Keratinocyte (primary cell): ENCODE measurements at regions not wholly inside any gene's neighbourhood (a gene's known extent, or its start where the extent isn't known, plus 50 kb on each side); places are given as distances from the start of the nearest gene placed in this dataset.
A peak's percentile ranks its signal among the peaks of the same experiment; 100 is the strongest.

Experiments used
- DNase-seq: peaks from one replicate; pipeline ENCODE4 v3.0.0-alpha.2; 2011; ENCODE audit warnings: low read depth, missing footprints, low spot score
- FAIRE-seq: peaks from 2 replicates; lab custom pipeline; 2011; peaks lifted over from hg19 to GRCh38; lab: Jason Lieb, UNC
- H2AFZ ChIP-seq: 2 replicates; pipeline ENCODE4 v1.6.0; 2012; ENCODE audit warnings: low read length, control low read depth, inconsistent platforms; ENCODE audit not compliant: control insufficient read depth
- H3K27ac ChIP-seq: 2 replicates; pipeline ENCODE4 v1.5.1; 2011; ENCODE audit warnings: low read length; ENCODE audit not compliant: control insufficient read depth, insufficient read depth
- H3K27me3 ChIP-seq: 3 replicates; pipeline ENCODE4 v1.6.0; 2011; ENCODE audit warnings: low read length; ENCODE audit not compliant: control insufficient read depth, insufficient read depth; ENCODE audit errors: extremely low read depth
- H3K36me3 ChIP-seq, 2 experiments: 2 replicates in 1 of 2; 3 replicates in 1 of 2; pipeline ENCODE4 v1.5.1; 2011; ENCODE audit warnings: low read length in 2 of 2, mild to moderate bottlenecking in 1 of 2; ENCODE audit not compliant: control insufficient read depth in 2 of 2, insufficient read depth in 2 of 2; ENCODE audit errors: extremely low read depth in 1 of 2
- H3K4me1 ChIP-seq: 3 replicates; pipeline ENCODE4 v1.5.1; 2011; ENCODE audit warnings: low read length; ENCODE audit not compliant: control insufficient read depth, insufficient read depth; ENCODE audit errors: extremely low read depth
- H3K4me2 ChIP-seq: 3 replicates; pipeline ENCODE4 v1.6.0; 2011; ENCODE audit warnings: low read depth, low read length; ENCODE audit not compliant: control insufficient read depth, insufficient read depth; ENCODE audit errors: extremely low read depth
- H3K4me3 ChIP-seq, 3 experiments: fragments of 200-600 bp in 1 of 3; sonication (generic) in 1 of 3; 2 replicates in 2 of 3; 3 replicates in 1 of 3; pipeline ENCODE4 v1.5.1; 2011 to 2016; ENCODE audit warnings: low read length in 3 of 3, mild to moderate bottlenecking in 3 of 3, control low read depth in 2 of 3, inconsistent platforms in 1 of 3, low read depth in 1 of 3, mixed read lengths in 1 of 3, mixed run types in 1 of 3, moderate library complexity in 1 of 3; ENCODE audit not compliant: control insufficient read depth in 2 of 3, insufficient read depth in 2 of 3; ENCODE audit errors: extremely low read depth in 1 of 3
- H3K79me2 ChIP-seq: 2 replicates; pipeline ENCODE4 v1.6.0; 2012; ENCODE audit warnings: low read length; ENCODE audit not compliant: control insufficient read depth, insufficient read depth
- H3K9ac ChIP-seq: 3 replicates; pipeline ENCODE4 v1.6.0; 2011; ENCODE audit warnings: low read length; ENCODE audit not compliant: control insufficient read depth, insufficient read depth; ENCODE audit errors: extremely low read depth
- H3K9me1 ChIP-seq: 3 replicates; pipeline ENCODE4 v1.6.0; 2011; ENCODE audit warnings: low read length; ENCODE audit not compliant: control insufficient read depth, insufficient read depth; ENCODE audit errors: extremely low read depth
- H3K9me3 ChIP-seq: 2 replicates; pipeline ENCODE4 v1.5.1; 2012; ENCODE audit warnings: low read depth, low read length; ENCODE audit not compliant: control insufficient read depth
- H4K20me1 ChIP-seq: 3 replicates; pipeline ENCODE4 v1.6.0; 2011; ENCODE audit warnings: low read length; ENCODE audit not compliant: control insufficient read depth, insufficient read depth; ENCODE audit errors: extremely low read depth
- EZH2 ChIP-seq: IDR thresholded peaks from one replicate; pipeline ENCODE4 v1.6.1; 2012; ENCODE audit warnings: inconsistent platforms, mild to moderate bottlenecking, low read length, moderate library complexity
- dilution Hi-C: fragments of 300-500 bp; cut with MboI; formaldehyde crosslinking; loops from one replicate; pipeline ENCODE4 v1.7.0; 2020; ENCODE audit warnings: low sequenced_read_pairs; ENCODE audit not compliant: extremely low pct_ligation_motif_present
- TF ChIP-seq, protein P1 (sequence below), 3 experiments: IDR thresholded peaks in 1 of 3; conservative IDR thresholded peaks in 1 of 3; optimal IDR thresholded peaks in 1 of 3; 2 replicates in 2 of 3; 3 replicates in 1 of 3; pipeline versions ENCODE3 to v1.5.1; 2011; ENCODE audit warnings: low read length in 3 of 3, mild to moderate bottlenecking in 3 of 3, moderate library complexity in 2 of 3, control low read depth in 1 of 3, inconsistent platforms in 1 of 3; ENCODE audit not compliant: insufficient read depth in 2 of 3; ENCODE audit errors: extremely low read depth in 1 of 3

DNA sequence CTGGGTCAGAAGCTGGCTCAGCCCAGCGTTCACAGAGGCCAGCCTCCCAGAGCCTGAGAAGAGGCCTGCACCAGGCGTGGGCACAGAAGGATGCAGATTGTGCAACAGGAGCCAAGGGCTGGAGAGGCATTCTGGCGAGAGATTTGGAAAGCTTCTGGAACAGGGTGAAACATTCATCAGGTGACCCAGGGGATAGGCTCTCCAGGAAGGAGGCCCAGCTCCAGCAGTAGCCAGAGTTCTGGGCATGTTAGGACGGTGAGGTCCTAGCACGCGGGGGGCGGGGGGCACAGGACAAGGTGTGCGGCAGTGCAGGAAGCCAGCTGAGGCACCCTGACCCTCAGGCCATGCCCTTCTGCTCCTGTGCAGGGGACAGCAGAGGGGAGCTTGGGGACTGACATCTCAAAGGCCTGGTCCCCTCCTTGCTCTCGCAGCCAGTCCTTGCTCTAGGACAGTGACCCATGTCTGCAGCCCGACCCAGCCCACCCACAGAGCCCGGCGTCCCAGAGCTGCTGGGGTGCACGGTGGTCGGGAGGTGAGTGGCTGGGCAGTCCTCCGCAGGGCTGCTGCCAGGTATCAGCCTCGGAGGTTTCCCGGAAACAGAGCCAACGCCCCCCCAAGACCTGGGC, 111.7 kb upstream of the KLF13 start:
- Histone ChIP-seq H3K27ac (no peak overlapping the region), H3K4me2 (peak overlapping the region; percentile 56), H2AFZ (peak overlapping the region; percentile 19), H3K4me3 (peak overlapping the region in 2 of 3 experiments; percentile 16 to 46), H3K9ac (no peak overlapping the region), H3K9me3 (no peaks in the 10 kb centered on the region), H3K36me3 (no peaks in the 10 kb centered on the region), H3K9me1 (no peaks in the 10 kb centered on the region), H3K4me1 (peaks cover 20% of the 10 kb centered on the region), H4K20me1 (no peaks in the 10 kb centered on the region), H3K27me3 (no peaks in the 10 kb centered on the region), H3K79me2 (no peaks in the 10 kb centered on the region)
- TF ChIP-seq EZH2: no peak
- TF ChIP-seq, protein P1, sequence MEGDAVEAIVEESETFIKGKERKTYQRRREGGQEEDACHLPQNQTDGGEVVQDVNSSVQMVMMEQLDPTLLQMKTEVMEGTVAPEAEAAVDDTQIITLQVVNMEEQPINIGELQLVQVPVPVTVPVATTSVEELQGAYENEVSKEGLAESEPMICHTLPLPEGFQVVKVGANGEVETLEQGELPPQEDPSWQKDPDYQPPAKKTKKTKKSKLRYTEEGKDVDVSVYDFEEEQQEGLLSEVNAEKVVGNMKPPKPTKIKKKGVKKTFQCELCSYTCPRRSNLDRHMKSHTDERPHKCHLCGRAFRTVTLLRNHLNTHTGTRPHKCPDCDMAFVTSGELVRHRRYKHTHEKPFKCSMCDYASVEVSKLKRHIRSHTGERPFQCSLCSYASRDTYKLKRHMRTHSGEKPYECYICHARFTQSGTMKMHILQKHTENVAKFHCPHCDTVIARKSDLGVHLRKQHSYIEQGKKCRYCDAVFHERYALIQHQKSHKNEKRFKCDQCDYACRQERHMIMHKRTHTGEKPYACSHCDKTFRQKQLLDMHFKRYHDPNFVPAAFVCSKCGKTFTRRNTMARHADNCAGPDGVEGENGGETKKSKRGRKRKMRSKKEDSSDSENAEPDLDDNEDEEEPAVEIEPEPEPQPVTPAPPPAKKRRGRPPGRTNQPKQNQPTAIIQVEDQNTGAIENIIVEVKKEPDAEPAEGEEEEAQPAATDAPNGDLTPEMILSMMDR (optimal IDR thresholded peaks at IDR 0.05 in 1 of 3, IDR thresholded peaks at IDR 0.05 in 1 of 3, conservative IDR thresholded peaks at IDR 0.05 in 1 of 3; ENCODE audit: extremely low read depth in 1 of 3, insufficient read depth in 2 of 3, low read length in 3 of 3): no peak
- FAIRE-seq (peak; percentile 20), DNase-seq (no peak)
- dilution Hi-C loops: no loop called here

DNA sequence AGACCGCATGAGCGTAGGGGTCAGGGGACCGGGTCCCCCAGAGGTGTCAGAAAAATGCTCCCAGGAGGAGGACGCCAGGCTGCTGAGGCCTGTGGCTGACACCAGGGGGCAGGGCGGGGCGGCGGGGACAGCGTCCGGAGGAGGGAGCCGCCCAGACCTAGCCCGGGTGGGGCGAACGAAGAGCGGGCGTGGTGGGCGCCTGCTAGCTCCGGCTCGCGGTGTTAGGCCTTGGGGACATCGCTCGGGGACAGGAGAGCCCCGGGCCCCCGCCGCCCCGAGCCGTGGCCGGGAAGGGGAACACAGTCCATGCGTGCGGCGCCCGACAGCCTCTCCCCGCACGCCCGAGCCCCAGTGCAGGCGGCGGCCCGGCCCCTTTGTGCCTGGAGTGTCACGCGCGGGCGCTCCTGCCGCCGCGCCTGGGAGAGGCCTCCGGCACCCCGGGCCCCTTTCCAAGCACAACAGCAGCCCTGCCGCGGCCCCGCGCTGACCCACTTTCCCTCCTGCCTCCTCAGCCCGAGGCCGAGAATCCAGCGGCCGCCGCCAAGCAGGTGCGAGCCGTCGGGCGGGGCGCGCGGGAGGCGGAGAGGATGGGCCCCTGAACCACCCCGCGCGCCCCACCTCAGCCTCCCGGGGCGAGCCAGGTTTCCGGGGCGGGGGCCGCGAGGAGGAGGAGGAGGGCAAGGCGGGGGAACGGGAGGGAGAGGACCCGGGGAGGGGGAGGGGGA, 111.0 kb upstream of the KLF13 start:
- H2AFZ ChIP-seq: peak overlapping the region; percentile 37
- H3K4me3 ChIP-seq: peak overlapping the region; percentile 16 to 46 (median 32)
- no peaks in the 10 kb centered on the region for H3K79me2 ChIP-seq
- H3K27me3 ChIP-seq: no peaks in the 10 kb centered on the region
- H4K20me1 ChIP-seq: no peaks in the 10 kb centered on the region
- H3K27ac ChIP-seq: no peak overlapping the region
- H3K9ac ChIP-seq: peak overlapping the region; percentile 47
- peaks cover 20% of the 10 kb centered on the region for H3K4me1 ChIP-seq
- DNase-seq: no peak
- TF ChIP-seq EZH2: no peak
- TF ChIP-seq, protein P1 (optimal IDR thresholded peaks at IDR 0.05 in 1 of 3, IDR thresholded peaks at IDR 0.05 in 1 of 3, conservative IDR thresholded peaks at IDR 0.05 in 1 of 3; ENCODE audit: extremely low read depth in 1 of 3, insufficient read depth in 2 of 3, low read length in 3 of 3): peak; percentile 39 to 79 (median 74)
- dilution Hi-C loops: no loop called here
- H3K9me1 ChIP-seq: no peaks in the 10 kb centered on the region
- H3K36me3 ChIP-seq: no peaks in the 10 kb centered on the region
- H3K9me3 ChIP-seq: no peaks in the 10 kb centered on the region
- no peak for FAIRE-seq
- peak overlapping the region; percentile 56 for H3K4me2 ChIP-seq
